COLO668 (cell line): ENCODE measurements at regions not wholly inside any gene's neighbourhood (a gene's known extent, or its start where the extent isn't known, plus 50 kb on each side); places are given as distances from the start of the nearest gene placed in this dataset.

Experiments used
- DNase-seq: peaks from one replicate; lab custom pipeline; 2025; ENCODE audit not compliant: unreplicated experiment; lab: John Stamatoyannopoulos, UW

GRCh38 chr11:28715726-28716125 is 607.5 kb downstream of the METTL15 start:
- no peak for DNase-seq

- DNase-seq, result no peak
Observed at GRCh38 chr11:28713850-28714249, 605.7 kb downstream of the METTL15 start.

GRCh38 chr11:28708075-28708474 is 599.9 kb downstream of the METTL15 start:
- DNase-seq, result no peak

GRCh38 chr11:28704801-28705200 is 596.6 kb downstream of the METTL15 start:
- no peak for DNase-seq

- DNase-seq, result no peak
Observed at GRCh38 chr11:28703371-28703770, 595.2 kb downstream of the METTL15 start.

GRCh38 chr11:28702871-28703270 is 594.7 kb downstream of the METTL15 start:
- DNase-seq, result no peak

- DNase-seq, result no peak
Observed at GRCh38 chr11:28702450-28702790, 594.2 kb downstream of the METTL15 start.

GRCh38 chr11:28701760-28702449 is 593.7 kb downstream of the METTL15 start:
- peak; percentile 29 for DNase-seq

- no peak for DNase-seq
Observed at GRCh38 chr11:28699701-28700100, 591.5 kb downstream of the METTL15 start.

GRCh38 chr11:28697920-28698827 is 590.0 kb downstream of the METTL15 start:
- peak; percentile 50 for DNase-seq

- no peak for DNase-seq
Observed at GRCh38 chr11:28696591-28696990, 588.4 kb downstream of the METTL15 start.

- DNase-seq, result no peak
Observed at GRCh38 chr11:28690746-28691145, 582.6 kb downstream of the METTL15 start.

- no peak for DNase-seq
Observed at GRCh38 chr11:28684011-28684586, 575.9 kb downstream of the METTL15 start.

- DNase-seq, result no peak
Observed at GRCh38 chr11:28679795-28680468, 571.7 kb downstream of the METTL15 start.

GRCh38 chr11:28677721-28678120 is 569.5 kb downstream of the METTL15 start:
- no peak for DNase-seq

GRCh38 chr11:28675183-28675582 is 567.0 kb downstream of the METTL15 start:
- no peak for DNase-seq

- DNase-seq, result no peak
Observed at GRCh38 chr11:28674433-28675103, 566.4 kb downstream of the METTL15 start.

- DNase-seq, result no peak
Observed at GRCh38 chr11:28673691-28674432, 565.7 kb downstream of the METTL15 start.

GRCh38 chr11:28671274-28671673 is 563.1 kb downstream of the METTL15 start:
- no peak for DNase-seq

GRCh38 chr11:28666632-28667031 is 558.4 kb downstream of the METTL15 start:
- no peak for DNase-seq
